Activated T-helper 1 cell treated with anti-CD3 and anti-CD28 coated beads, Interleukin-12 subunit alpha, Interleukin-12 subunit beta, Interleukin-2, Interleukin-4 antibody, amounts not matched to agents 30 ng/mL and 10 ng/mL and 1 ng/mL, durations not matched to agents 14 hours and 24 hours and 36 hours (primary cell): ENCODE measurements at regions not wholly inside any gene's neighbourhood (a gene's known extent, or its start where the extent isn't known, plus 50 kb on each side); places are given as distances from the start of the nearest gene placed in this dataset.

Experiments used
- DNase-seq: peaks from one replicate; pipeline ENCODE4 v3.0.0; 2021; ENCODE audit warnings: low spot score
- H3K27ac Mint-ChIP-seq: one replicate; pipeline ENCODE4 v1.8.0; 2021; ENCODE audit warnings: mild to moderate bottlenecking, mixed read lengths
- H3K27me3 Mint-ChIP-seq: one replicate; pipeline ENCODE4 v1.8.0; 2022; ENCODE audit warnings: mild to moderate bottlenecking, moderate library complexity, mixed read lengths; ENCODE audit not compliant: insufficient read depth
- H3K36me3 Mint-ChIP-seq: one replicate; pipeline ENCODE4 v1.8.0; 2021; ENCODE audit warnings: low read depth, mixed read lengths
- H3K4me1 Mint-ChIP-seq: one replicate; pipeline ENCODE4 v1.8.0; 2021; ENCODE audit warnings: low read depth, mixed read lengths
- H3K4me3 Mint-ChIP-seq: one replicate; pipeline ENCODE4 v1.8.0; 2021; ENCODE audit warnings: mild to moderate bottlenecking, moderate library complexity, mixed read lengths
- H3K9me3 Mint-ChIP-seq: one replicate; pipeline ENCODE4 v1.8.0; 2021; ENCODE audit warnings: mixed read lengths
- intact Hi-C: fragments of 100-400 bp; cut with micrococcal nuclease; formaldehyde crosslinking; loops from one replicate; pipeline ENCODE4 v1.15.1; 2024

DNA sequence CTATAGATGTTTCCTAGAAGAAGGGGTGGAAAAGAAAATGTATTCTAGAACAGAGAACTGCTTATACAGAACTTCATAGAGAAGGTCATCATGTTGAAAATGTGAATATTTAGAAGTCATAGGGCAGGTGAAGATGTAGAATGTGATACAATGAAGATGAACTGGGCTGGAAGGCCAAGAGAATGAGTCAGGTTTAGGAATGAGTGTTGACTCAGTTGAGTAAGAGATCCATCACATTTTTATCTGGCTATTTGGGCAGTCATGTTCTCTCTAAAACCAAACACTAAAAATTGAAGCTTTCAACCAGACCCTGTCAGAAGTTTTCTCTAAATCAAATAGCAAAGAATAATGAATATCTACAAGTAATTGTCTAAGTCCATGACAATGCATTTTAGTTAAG lies 660.5 kb downstream of the KCNJ2 start:
- Mint-ChIP-seq H3K9me3 (peaks cover 8% of the 10 kb centered on the region), H3K27ac (no peak overlapping the region), H3K4me1 (no peaks in the 10 kb centered on the region), H3K36me3 (no peaks in the 10 kb centered on the region), H3K27me3 (no peaks in the 10 kb centered on the region), H3K4me3 (no peak overlapping the region)
- no peak for DNase-seq
- intact Hi-C loops = no loop called here

DNA sequence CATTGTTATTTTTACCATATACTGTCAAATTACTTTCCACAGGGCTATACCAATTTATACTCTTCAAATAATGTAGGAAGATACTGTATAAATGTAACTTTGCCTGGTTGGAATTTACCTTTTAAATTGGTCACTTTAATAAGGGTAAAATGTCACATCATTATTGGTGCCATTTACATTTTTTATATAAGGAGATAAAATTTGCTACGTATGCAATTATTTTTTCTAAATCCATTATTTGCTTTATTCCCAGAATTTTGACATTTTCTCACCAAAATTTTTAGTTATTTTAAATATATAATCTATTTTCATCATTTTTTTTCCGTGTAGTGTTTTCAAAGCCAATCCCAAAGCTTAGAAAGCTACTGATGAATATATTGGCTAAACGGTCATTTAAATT lies 664.7 kb downstream of the KCNJ2 start:
- Mint-ChIP-seq H3K27me3 (no peaks in the 10 kb centered on the region), H3K4me3 (no peak overlapping the region), H3K9me3 (peaks cover 8% of the 10 kb centered on the region), H3K36me3 (no peaks in the 10 kb centered on the region), H3K4me1 (no peaks in the 10 kb centered on the region), H3K27ac (no peak overlapping the region)
- no peak for DNase-seq
- intact Hi-C loops = no loop called here

GRCh38 chr17:70848785-70849184 lies 679.5 kb downstream of the KCNJ2 start:
- Mint-ChIP-seq H3K27me3 (no peaks in the 10 kb centered on the region), H3K9me3 (no peaks in the 10 kb centered on the region), H3K36me3 (no peaks in the 10 kb centered on the region), H3K4me3 (no peak overlapping the region), H3K4me1 (no peaks in the 10 kb centered on the region), H3K27ac (no peak overlapping the region)
- intact Hi-C loops = no loop called here
- DNase-seq = no peak

DNA sequence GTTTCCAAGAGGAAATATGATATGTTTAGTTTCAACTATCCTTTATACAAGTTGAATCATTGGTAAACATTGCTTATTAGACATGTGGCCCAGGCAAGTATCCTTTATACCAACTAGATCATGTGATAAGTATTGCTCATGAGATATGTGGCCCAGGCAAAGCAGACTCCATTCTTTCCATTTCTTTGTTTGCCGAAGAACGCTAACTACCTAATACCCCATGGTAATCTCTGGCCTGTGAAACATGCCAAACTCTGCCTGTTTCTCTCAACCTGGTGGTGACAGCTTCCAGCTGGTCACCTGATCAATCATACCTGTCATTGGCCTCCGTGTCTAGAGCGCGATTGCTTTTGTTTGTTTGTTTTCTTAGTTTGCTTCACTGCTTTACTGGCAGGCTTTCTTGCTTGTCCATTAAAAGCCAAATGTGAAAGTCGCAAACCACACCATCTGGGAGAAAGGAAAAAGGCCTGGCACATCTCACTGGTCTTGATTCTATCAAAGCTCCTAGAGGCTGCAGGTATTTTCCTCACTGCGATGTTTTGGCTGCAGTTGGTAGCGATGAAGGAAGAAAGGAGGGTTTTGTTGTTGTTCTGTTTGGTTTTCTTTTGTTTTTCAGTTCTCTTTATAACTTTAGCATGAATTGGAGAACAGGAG lies 686.2 kb downstream of the KCNJ2 start:
- Mint-ChIP-seq H3K27me3 (no peaks in the 10 kb centered on the region), H3K36me3 (no peaks in the 10 kb centered on the region), H3K4me1 (no peaks in the 10 kb centered on the region), H3K27ac (no peak overlapping the region), H3K9me3 (peaks cover 13% of the 10 kb centered on the region), H3K4me3 (no peak overlapping the region)
- no peak for DNase-seq
- intact Hi-C loops = no loop called here

DNA sequence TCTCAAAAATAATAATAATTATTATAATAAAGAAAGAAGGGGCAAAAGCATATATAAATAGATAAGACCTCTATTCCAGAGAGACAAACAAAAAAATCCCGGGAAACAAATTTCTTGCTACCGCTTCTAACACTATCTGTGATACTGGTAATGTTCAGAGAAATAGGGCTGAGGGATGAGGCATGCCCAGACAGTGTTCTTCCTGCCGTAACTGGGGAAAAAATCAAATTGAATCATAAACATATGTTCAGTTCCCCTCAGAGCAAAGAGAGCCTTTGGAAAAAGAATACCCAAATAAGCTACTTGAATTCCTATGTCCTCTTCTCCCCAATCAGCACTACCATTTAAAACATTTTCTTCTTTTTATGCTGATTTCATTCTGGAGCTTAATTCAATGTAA lies 688.0 kb downstream of the KCNJ2 start:
- H3K36me3 Mint-ChIP-seq = no peaks in the 10 kb centered on the region
- H3K27ac Mint-ChIP-seq = no peak overlapping the region
- intact Hi-C loops = no loop called here
- no peak for DNase-seq
- no peak overlapping the region for H3K4me3 Mint-ChIP-seq
- no peaks in the 10 kb centered on the region for H3K4me1 Mint-ChIP-seq
- no peaks in the 10 kb centered on the region for H3K27me3 Mint-ChIP-seq
- H3K9me3 Mint-ChIP-seq = peaks cover 22% of the 10 kb centered on the region

DNA sequence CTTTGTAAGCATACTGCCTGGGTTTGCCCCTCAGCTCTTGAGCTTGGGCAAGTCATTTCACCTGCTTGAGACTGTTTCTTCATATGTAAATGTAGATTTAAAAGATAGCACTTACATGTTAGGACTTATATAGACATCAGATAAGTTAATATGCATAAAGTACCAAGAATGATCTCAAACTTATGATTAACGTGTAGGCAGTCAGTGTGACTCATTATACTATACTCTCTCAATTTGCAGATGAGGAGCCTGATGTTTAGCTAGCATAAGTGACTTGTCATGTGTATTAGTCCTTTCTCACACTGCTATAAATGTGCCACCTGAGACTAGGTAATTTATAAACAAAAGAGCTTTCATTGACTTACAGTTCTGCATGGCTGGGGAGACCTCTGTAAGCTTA lies 690.5 kb downstream of the KCNJ2 start:
- DNase-seq = no peak
- H3K27ac Mint-ChIP-seq = no peak overlapping the region
- no peaks in the 10 kb centered on the region for H3K4me1 Mint-ChIP-seq
- H3K9me3 Mint-ChIP-seq = peaks cover 31% of the 10 kb centered on the region
- no peaks in the 10 kb centered on the region for H3K36me3 Mint-ChIP-seq
- no peaks in the 10 kb centered on the region for H3K27me3 Mint-ChIP-seq
- H3K4me3 Mint-ChIP-seq = no peak overlapping the region
- intact Hi-C loops = no loop called here

- Mint-ChIP-seq H3K4me1 (no peaks in the 10 kb centered on the region), H3K36me3 (no peaks in the 10 kb centered on the region), H3K27ac (no peak overlapping the region), H3K9me3 (peaks cover 30% of the 10 kb centered on the region), H3K4me3 (no peak overlapping the region), H3K27me3 (no peaks in the 10 kb centered on the region)
- intact Hi-C loops = no loop called here
- DNase-seq = no peak
These were observed 693.0 kb downstream of the KCNJ2 start for GRCh38 chr17:70862295-70862694.

GRCh38 chr17:70863436-70864248 lies 694.3 kb downstream of the KCNJ2 start:
- no peaks in the 10 kb centered on the region for H3K27me3 Mint-ChIP-seq
- intact Hi-C loops = no loop called here
- no peak overlapping the region for H3K27ac Mint-ChIP-seq
- H3K4me1 Mint-ChIP-seq = no peaks in the 10 kb centered on the region
- H3K9me3 Mint-ChIP-seq = peaks cover 26% of the 10 kb centered on the region
- H3K36me3 Mint-ChIP-seq = no peaks in the 10 kb centered on the region
- no peak overlapping the region for H3K4me3 Mint-ChIP-seq
- DNase-seq = no peak

- Mint-ChIP-seq H3K4me3 (no peak overlapping the region), H3K36me3 (no peaks in the 10 kb centered on the region), H3K9me3 (peaks cover 15% of the 10 kb centered on the region), H3K4me1 (no peaks in the 10 kb centered on the region), H3K27me3 (no peaks in the 10 kb centered on the region), H3K27ac (no peak overlapping the region)
- no peak for DNase-seq
- intact Hi-C loops = no loop called here
These were observed 696.9 kb downstream of the KCNJ2 start for GRCh38 chr17:70865993-70866804.

- no peaks in the 10 kb centered on the region for H3K27me3 Mint-ChIP-seq
- intact Hi-C loops = no loop called here
- DNase-seq = no peak
- H3K27ac Mint-ChIP-seq = no peak overlapping the region
- H3K4me3 Mint-ChIP-seq = no peak overlapping the region
- no peaks in the 10 kb centered on the region for H3K4me1 Mint-ChIP-seq
- H3K36me3 Mint-ChIP-seq = no peaks in the 10 kb centered on the region
- peaks cover 9% of the 10 kb centered on the region for H3K9me3 Mint-ChIP-seq
These were observed 698.8 kb downstream of the KCNJ2 start for GRCh38 chr17:70868149-70868548.

DNA sequence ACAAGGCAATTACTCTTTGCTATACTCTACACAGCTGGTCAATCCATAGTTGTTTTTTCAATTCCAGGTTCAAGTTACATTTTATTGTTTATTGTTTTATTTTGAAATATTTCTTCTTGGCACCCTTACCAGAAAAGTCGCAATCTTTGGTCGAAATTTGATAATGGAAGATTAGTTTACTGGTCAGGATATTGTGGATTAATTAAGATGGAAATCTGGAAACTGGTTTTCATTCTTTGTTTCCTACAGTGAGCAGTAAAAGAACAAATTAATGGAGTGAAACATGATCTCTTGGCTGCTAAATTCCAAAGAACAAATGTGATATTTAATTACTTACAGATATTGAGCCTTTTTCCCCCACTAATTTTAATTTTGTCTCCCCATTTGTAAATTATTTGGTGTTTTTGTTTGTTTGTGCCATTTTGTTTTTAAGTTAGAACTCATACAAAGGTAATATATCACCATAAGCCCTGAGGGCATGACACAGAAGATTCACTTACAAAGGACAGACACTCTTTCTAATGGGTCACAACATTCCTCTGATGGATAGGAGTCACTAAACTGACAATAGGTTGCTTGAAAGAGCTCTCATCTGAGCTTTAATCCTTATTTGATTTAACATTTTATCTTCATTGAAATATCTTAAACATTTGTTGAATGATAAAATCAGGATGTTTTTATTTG lies 700.2 kb downstream of the KCNJ2 start:
- no peak overlapping the region for H3K27ac Mint-ChIP-seq
- no peaks in the 10 kb centered on the region for H3K4me1 Mint-ChIP-seq
- H3K4me3 Mint-ChIP-seq = no peak overlapping the region
- DNase-seq = no peak
- peaks cover under 1% of the 10 kb centered on the region for H3K9me3 Mint-ChIP-seq
- no peaks in the 10 kb centered on the region for H3K36me3 Mint-ChIP-seq
- no peaks in the 10 kb centered on the region for H3K27me3 Mint-ChIP-seq
- intact Hi-C loops = loop anchor here (10.0 kb wide), 1 partner anchor 65 kb away; no protein-coding TSS in a partner anchor

DNA sequence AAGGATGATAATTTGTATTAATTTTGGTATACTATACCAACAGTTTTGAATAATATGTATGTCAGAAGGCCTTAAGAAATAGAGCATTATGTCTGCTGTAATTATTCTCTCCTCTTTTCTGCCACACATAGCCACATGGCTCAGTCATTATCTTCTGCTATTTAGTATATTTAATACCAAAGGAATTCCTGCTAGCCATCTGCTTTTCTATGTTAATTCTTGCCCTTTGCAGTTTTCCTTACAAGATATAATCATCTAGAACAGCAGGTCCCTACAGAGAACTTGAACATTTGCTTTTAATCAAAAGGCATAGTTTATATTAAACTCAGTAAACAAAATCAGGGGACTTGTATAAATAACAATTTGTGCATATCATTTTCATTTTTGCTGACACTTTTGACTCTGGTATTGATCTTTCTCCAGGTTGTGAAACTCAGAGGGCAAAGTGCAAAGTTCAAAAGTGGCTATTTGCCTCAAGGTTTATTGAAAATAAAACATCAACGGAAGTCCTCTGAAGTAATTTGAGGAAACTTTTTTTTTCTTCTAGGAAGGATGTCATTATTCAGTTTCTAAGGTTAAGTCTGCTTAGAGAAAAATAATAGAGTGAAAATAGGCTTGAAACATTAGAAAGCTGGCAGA lies 702.0 kb downstream of the KCNJ2 start:
- Mint-ChIP-seq H3K4me1 (no peaks in the 10 kb centered on the region), H3K36me3 (no peaks in the 10 kb centered on the region), H3K4me3 (no peak overlapping the region), H3K27ac (no peak overlapping the region), H3K9me3 (no peaks in the 10 kb centered on the region), H3K27me3 (no peaks in the 10 kb centered on the region)
- intact Hi-C loops = loop anchor here (10.0 kb wide), 1 partner anchor 64 kb away; no protein-coding TSS in a partner anchor
- no peak for DNase-seq
